NT2/D1 (cell line): ENCODE measurements at regions not wholly inside any gene's neighbourhood (a gene's known extent, or its start where the extent isn't known, plus 50 kb on each side); places are given as distances from the start of the nearest gene placed in this dataset.

ENCODE experiments used
- SUZ12 ChIP-seq: IDR thresholded peaks from 2 replicates; pipeline ENCODE4 v1.6.1; 2011; ENCODE audit not compliant: insufficient read length, insufficient read depth; ENCODE audit errors: extremely low read depth
- YY1 ChIP-seq: IDR thresholded peaks from 2 replicates; pipeline ENCODE4 v1.6.1; 2011; ENCODE audit not compliant: insufficient read length, insufficient read depth
- ZNF274 ChIP-seq: IDR thresholded peaks from 2 replicates; pipeline ENCODE4 v1.6.1; 2011; ENCODE audit warnings: mild to moderate bottlenecking, low read depth, low read length

DNA sequence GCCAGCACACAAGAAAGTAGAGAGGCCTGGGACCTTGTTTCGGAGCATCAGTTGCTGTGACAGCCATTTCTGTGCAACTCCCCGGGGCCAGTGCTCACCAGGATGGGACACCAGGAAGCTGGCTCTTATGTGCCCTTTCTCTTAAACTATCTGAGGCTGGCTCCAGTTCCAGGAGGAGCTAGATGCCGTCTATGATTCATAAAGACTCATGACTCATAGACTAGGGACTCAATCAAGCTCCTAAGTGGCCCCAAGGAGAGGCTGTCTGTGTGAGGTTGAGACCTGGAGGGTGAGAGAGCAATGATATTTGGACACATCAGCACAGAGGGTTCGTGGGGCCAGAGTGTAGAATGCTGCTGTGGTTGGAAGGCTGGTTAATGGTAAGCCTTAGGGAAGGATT, 580.1 kb downstream of the CCSER2 start:
- no peak for TF ChIP-seq SUZ12
- no peak for TF ChIP-seq YY1
- TF ChIP-seq ZNF274 = no peak
